A673 (cell line): ENCODE measurements at regions not wholly inside any gene's neighbourhood (a gene's known extent, or its start where the extent isn't known, plus 50 kb on each side); places are given as distances from the start of the nearest gene placed in this dataset.

Experiments
- BruUV-seq: library from RNA; stranded (reverse); fragments of 400-500 nt; replicated peaks from 2 replicates; lab custom pipeline; 2021; lab: Mats Ljungman, UMichigan
- CTCF ChIA-PET: fragments of 300-600 bp; sonication (Branson Sonifier 250); formaldehyde crosslinking; loops from one replicate; lab custom pipeline; 2022; ENCODE audit warnings: antibody characterized with exemption; lab: Charles Lee
- POLR2A ChIA-PET: fragments of 300-600 bp; sonication (Branson Sonifier 250); formaldehyde crosslinking; loops from one replicate; lab custom pipeline; 2022; ENCODE audit warnings: antibody characterized with exemption; ENCODE audit not compliant: low non-redundant PET; lab: Charles Lee
- DNase-seq: peaks from one replicate; pipeline ENCODE4 v3.0.0-alpha.2; 2015; ENCODE audit warnings: low spot score
- H3K27ac ChIP-seq: fragments of 200-600 bp; sonication (generic); 2 replicates; pipeline ENCODE4 v1.5.1; 2016; ENCODE audit warnings: mixed run types, low read depth, mild to moderate bottlenecking, mixed read lengths, antibody characterized with exemption, low read length; ENCODE audit not compliant: poor library complexity, severe bottlenecking
- H3K27me3 ChIP-seq: fragments of 200-600 bp; sonication (generic); replicated peaks from 2 replicates; pipeline ENCODE4 v1.6.1; 2017; ENCODE audit warnings: mixed run types, low read depth, mild to moderate bottlenecking, mixed read lengths, antibody characterized with exemption, low read length; ENCODE audit not compliant: insufficient read depth, poor library complexity
- H3K36me3 ChIP-seq: fragments of 200-600 bp; sonication (generic); 2 replicates; pipeline ENCODE4 v1.6.1; 2016; ENCODE audit warnings: mixed run types, mild to moderate bottlenecking, mixed read lengths, antibody characterized with exemption, low read length; ENCODE audit not compliant: insufficient read depth, poor library complexity, severe bottlenecking
- H3K4me1 ChIP-seq: fragments of 200-600 bp; sonication (generic); 2 replicates; pipeline ENCODE4 v1.6.1; 2017; ENCODE audit warnings: mixed run types, mild to moderate bottlenecking, mixed read lengths, antibody characterized with exemption, low read length; ENCODE audit not compliant: insufficient read depth, poor library complexity, severe bottlenecking
- H3K4me3 ChIP-seq: fragments of 200-600 bp; sonication (generic); 2 replicates; pipeline ENCODE4 v1.5.1; 2016; ENCODE audit warnings: low read depth, mixed run types, mild to moderate bottlenecking, mixed read lengths, low read length; ENCODE audit not compliant: poor library complexity, severe bottlenecking
- H3K9me3 ChIP-seq: fragments of 200-600 bp; sonication (generic); 2 replicates; pipeline ENCODE4 v1.6.1; 2016; ENCODE audit warnings: mixed run types, low read depth, mild to moderate bottlenecking, mixed read lengths, antibody characterized with exemption, low read length; ENCODE audit not compliant: poor library complexity, severe bottlenecking
- EZH2 ChIP-seq: fragments of 200-600 bp; sonication (generic); IDR thresholded peaks from 2 replicates; pipeline ENCODE4 v1.6.1; 2017; ENCODE audit warnings: borderline replicate concordance, low read depth, mild to moderate bottlenecking, mixed read lengths, antibody characterized with exemption, low read length; ENCODE audit not compliant: poor library complexity, severe bottlenecking
- intact Hi-C: fragments of 100-400 bp; cut with micrococcal nuclease; formaldehyde crosslinking; loops from one replicate; pipeline ENCODE4 v1.10.0; 2022; ENCODE audit not compliant: unreplicated experiment
- TF ChIP-seq, protein P1 (sequence below): fragments of 300-800, 200-600 bp; sonication (generic); conservative IDR thresholded peaks from 2 replicates; pipeline ENCODE4 v1.5.1; 2017; ENCODE audit warnings: low read depth, mild to moderate bottlenecking, antibody characterized with exemption, low read length, moderate library complexity, mixed read lengths

DNA sequence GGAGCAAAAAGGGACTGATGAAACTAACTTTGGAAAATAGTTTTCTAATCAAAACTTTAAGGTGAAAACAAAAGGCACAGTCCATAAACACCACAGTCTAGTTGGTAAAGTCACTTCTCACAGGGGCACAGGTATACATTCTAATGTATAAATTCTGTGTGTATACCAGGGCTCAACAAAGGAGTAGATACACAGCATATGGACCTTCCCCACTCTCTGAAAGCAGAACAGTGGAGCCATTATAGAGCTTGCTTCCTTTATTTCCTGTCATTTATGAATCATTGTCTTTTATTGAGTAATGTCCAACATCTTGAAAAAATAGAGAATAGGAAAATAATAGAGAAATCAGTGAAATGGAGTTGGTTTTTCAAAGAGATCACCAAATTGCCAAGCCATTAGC lies 746.5 kb upstream of the CHRM3 start:
- H3K36me3 ChIP-seq, result no peaks in the 10 kb centered on the region
- no peak for DNase-seq
- no peaks in the 10 kb centered on the region for H3K27me3 ChIP-seq
- CTCF ChIA-PET, result no interaction called here
- no peaks in the 10 kb centered on the region for H3K4me1 ChIP-seq
- POLR2A ChIA-PET, result no interaction called here
- no peak overlapping the region for H3K4me3 ChIP-seq
- no peaks in the 10 kb centered on the region for H3K9me3 ChIP-seq
- no peak overlapping the region for H3K27ac ChIP-seq
- TF ChIP-seq, protein P1, sequence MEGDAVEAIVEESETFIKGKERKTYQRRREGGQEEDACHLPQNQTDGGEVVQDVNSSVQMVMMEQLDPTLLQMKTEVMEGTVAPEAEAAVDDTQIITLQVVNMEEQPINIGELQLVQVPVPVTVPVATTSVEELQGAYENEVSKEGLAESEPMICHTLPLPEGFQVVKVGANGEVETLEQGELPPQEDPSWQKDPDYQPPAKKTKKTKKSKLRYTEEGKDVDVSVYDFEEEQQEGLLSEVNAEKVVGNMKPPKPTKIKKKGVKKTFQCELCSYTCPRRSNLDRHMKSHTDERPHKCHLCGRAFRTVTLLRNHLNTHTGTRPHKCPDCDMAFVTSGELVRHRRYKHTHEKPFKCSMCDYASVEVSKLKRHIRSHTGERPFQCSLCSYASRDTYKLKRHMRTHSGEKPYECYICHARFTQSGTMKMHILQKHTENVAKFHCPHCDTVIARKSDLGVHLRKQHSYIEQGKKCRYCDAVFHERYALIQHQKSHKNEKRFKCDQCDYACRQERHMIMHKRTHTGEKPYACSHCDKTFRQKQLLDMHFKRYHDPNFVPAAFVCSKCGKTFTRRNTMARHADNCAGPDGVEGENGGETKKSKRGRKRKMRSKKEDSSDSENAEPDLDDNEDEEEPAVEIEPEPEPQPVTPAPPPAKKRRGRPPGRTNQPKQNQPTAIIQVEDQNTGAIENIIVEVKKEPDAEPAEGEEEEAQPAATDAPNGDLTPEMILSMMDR, result no peak
- TF ChIP-seq EZH2, result no peak
- intact Hi-C loops, result no loop called here
- BruUV-seq, result no TSS peak

- BruUV-seq, result no TSS peak
- H3K4me1 ChIP-seq, result no peaks in the 10 kb centered on the region
- TF ChIP-seq EZH2, result no peak
- TF ChIP-seq, protein P1, result no peak
- no peaks in the 10 kb centered on the region for H3K27me3 ChIP-seq
- no peak overlapping the region for H3K4me3 ChIP-seq
- CTCF ChIA-PET, result no interaction called here
- H3K36me3 ChIP-seq, result no peaks in the 10 kb centered on the region
- POLR2A ChIA-PET, result no interaction called here
- no peaks in the 10 kb centered on the region for H3K9me3 ChIP-seq
- no peak for DNase-seq
- H3K27ac ChIP-seq, result no peak overlapping the region
- intact Hi-C loops, result no loop called here
Observed at GRCh38 chr1:238628110-238628509, 737.4 kb upstream of the ZP4 start.

DNA sequence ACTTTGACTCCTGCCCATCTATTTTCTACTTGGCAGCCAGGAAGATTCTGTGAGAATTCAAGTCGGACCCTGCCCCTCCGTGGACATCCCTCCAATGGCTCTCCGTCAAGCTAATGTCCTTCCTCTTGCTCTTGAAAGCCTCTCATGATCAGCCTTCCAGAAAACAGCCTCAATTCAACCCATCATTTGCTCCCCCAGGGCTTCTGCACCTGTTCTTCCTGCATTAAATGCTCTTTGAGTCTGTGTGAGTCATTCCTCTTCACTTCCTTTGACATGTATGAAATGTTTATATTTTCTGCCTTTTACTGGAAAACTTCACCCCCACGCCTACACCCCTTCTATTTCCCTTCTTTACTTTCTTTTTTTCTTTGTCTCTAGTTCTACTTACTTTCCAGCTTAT lies 734.1 kb upstream of the ZP4 start:
- Histone ChIP-seq H3K4me1 (no peaks in the 10 kb centered on the region), H3K4me3 (no peak overlapping the region), H3K27ac (no peak overlapping the region), H3K36me3 (no peaks in the 10 kb centered on the region), H3K27me3 (no peaks in the 10 kb centered on the region), H3K9me3 (no peaks in the 10 kb centered on the region)
- TF ChIP-seq, protein P1, result no peak
- TF ChIP-seq EZH2, result no peak
- intact Hi-C loops, result no loop called here
- CTCF ChIA-PET, result no interaction called here
- no peak for DNase-seq
- POLR2A ChIA-PET, result no interaction called here
- no TSS peak for BruUV-seq
